HG02623 (cell line): ENCODE measurements at regions not wholly inside any gene's neighbourhood (a gene's known extent, or its start where the extent isn't known, plus 50 kb on each side); places are given as distances from the start of the nearest gene placed in this dataset.

ENCODE experiments used
- ATAC-seq: cut with Tn5 transposase; IDR thresholded peaks from one replicate; pipeline ENCODE4 v1.9.1; 2021; ENCODE audit warnings: moderate library complexity; ENCODE audit not compliant: unreplicated experiment

GRCh38 chr9:134271338-134272301 lies 54.6 kb upstream of the RXRA start:
- ATAC-seq = no peak

- no peak for ATAC-seq
Observed at GRCh38 chr9:134272302-134273023, 53.8 kb upstream of the RXRA start.

- ATAC-seq = no peak
Observed at GRCh38 chr9:134273647-134274046, 52.6 kb upstream of the RXRA start.

- no peak for ATAC-seq
Observed at GRCh38 chr9:134275375-134275774, 50.9 kb upstream of the RXRA start.

- no peak for ATAC-seq
Observed at GRCh38 chr9:134276453-134277245, 49.6 kb upstream of the RXRA start.
